Activated CD4-positive, alpha-beta T cell treated with anti-CD3 and anti-CD28 coated beads, Interleukin-2, amount 10 ng/mL, durations not matched to agents 7 days and 5 days (primary cell): ENCODE measurements at regions not wholly inside any gene's neighbourhood (a gene's known extent, or its start where the extent isn't known, plus 50 kb on each side); places are given as distances from the start of the nearest gene placed in this dataset.
"Not testable (repeated sequence)": the region's sequence is repeated elsewhere in the genome, so short reads cannot be mapped to it uniquely, and the experiment has no call there.

Experiments
- CTCF ChIA-PET: fragments of 350-600 bp; sonication (Branson Sonifier 250); formaldehyde crosslinking; loops from one replicate; lab custom pipeline; 2021; ENCODE audit warnings: antibody characterized with exemption; lab: Charles Lee
- POLR2A ChIA-PET: fragments of 350-600 bp; sonication (Branson Sonifier 250); formaldehyde crosslinking; loops from one replicate; lab custom pipeline; 2021; ENCODE audit warnings: antibody characterized with exemption; lab: Charles Lee
- DNase-seq: peaks from one replicate; pipeline ENCODE4 v3.0.0-alpha.2; 2020
- H3K27ac Mint-ChIP-seq: one replicate; pipeline ENCODE4 v1.8.0; 2021; ENCODE audit warnings: mild to moderate bottlenecking, moderate library complexity, mixed read lengths
- H3K27me3 Mint-ChIP-seq: one replicate; pipeline ENCODE4 v1.8.0; 2021; ENCODE audit warnings: mixed read lengths
- H3K36me3 Mint-ChIP-seq: one replicate; pipeline ENCODE4 v1.8.0; 2021; ENCODE audit warnings: low read depth, mixed read lengths
- H3K4me1 Mint-ChIP-seq: one replicate; pipeline ENCODE4 v1.8.0; 2021; ENCODE audit warnings: mixed read lengths
- H3K4me3 Mint-ChIP-seq: one replicate; pipeline ENCODE4 v1.8.0; 2021; ENCODE audit warnings: mild to moderate bottlenecking, moderate library complexity, mixed read lengths
- H3K9me3 Mint-ChIP-seq: one replicate; pipeline ENCODE4 v1.8.0; 2021; ENCODE audit warnings: mixed read lengths

DNA sequence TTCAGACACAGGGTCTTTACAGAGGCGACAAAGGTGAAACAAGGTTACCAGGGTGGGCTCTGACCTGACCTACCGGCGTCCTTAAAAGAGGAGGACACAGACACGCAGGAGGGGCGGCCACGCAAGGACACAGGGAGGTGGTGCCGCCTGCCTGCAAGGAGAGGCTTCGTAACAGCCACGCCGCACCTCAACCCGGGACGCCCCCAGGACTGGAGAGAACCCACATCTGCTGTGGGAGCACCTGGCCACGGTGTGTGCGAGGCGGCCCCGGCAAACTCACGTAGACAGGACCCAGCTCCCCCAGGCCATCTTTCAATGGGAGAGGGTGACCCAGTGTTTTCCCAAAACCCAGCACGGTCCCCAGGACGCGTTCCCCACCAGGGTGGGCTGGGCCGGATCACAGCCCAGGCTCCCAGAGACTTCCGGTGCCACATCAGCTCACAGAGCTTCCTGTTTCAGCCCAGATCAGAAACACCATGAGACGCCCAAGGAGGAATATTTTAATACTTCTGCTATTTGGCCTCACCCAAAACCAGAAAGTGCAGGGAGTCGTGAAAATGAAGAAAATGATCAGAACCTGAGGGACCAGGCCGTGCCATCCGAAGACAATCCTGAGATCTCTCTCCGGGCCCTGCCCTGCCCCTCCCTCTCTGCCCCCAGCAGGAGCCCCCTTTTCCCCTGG is 5417.4 kb upstream of the TPTE start:
- H3K27me3 Mint-ChIP-seq, DNase-seq, POLR2A ChIA-PET, H3K36me3 Mint-ChIP-seq, H3K9me3 Mint-ChIP-seq, CTCF ChIA-PET: not testable (repeated sequence)
- peak overlapping the region; percentile 66 for H3K4me3 Mint-ChIP-seq
- peaks cover 11% of the 10 kb centered on the region for H3K4me1 Mint-ChIP-seq
- peak overlapping the region; percentile 89 for H3K27ac Mint-ChIP-seq

DNA sequence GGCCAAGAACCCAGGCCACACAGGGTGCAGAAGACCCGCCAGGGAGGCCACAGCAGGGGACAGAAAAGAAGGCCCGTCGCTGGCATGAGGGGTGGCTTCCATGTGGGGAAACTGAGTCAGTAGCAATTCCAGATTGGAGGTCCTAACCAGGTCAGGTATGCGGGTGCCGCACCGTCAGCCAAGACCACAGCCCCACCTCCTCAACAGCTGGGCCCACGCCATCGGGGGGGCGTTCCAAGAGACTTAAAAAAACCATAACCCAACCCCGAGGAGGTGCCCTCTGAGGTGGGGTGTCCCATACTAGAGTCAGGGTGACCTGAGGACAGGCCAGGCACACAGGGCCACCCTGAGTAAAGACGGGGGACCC is 5416.8 kb upstream of the TPTE start:
- H3K4me3 Mint-ChIP-seq, POLR2A ChIA-PET, H3K27me3 Mint-ChIP-seq, DNase-seq, H3K9me3 Mint-ChIP-seq, H3K36me3 Mint-ChIP-seq, CTCF ChIA-PET, H3K27ac Mint-ChIP-seq: not testable (repeated sequence)
- peaks cover 11% of the 10 kb centered on the region for H3K4me1 Mint-ChIP-seq

DNA sequence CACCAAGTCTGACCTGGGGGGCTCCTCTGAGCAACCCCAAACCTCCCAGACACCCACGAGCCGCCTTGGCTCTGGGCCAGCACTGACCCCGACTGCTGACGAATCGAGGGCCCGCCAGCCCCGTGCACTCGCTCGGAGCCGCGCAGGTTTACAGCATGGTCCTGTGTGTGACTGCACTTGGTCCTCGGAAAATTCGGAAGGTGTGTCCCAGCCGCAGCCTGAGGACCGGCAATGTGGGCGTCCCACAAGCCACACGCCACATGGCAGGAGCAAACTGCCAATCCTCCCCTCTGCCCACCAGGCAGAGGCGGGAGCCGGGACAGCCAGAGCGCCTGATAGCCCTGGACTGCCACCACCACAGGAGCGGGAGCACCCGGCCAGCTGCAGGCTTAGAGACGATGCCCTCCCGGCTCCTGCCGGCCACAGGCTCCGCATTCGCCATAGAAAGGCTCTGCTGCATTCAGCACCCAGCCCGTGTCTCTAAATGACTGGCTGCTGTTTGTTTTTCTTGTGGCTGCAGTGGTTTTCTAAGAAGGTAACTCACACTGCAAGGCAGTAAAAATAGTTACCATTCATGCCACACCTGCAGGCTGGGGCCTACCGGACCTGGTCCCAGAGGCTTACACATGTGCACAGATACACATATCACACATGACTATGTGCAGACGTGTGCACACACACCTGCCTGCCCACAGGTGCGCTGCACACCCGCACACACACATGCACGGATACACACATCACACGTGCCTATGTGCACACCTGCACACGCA is 5415.3 kb upstream of the TPTE start:
- POLR2A ChIA-PET, DNase-seq, H3K4me3 Mint-ChIP-seq: not testable (repeated sequence)

DNA sequence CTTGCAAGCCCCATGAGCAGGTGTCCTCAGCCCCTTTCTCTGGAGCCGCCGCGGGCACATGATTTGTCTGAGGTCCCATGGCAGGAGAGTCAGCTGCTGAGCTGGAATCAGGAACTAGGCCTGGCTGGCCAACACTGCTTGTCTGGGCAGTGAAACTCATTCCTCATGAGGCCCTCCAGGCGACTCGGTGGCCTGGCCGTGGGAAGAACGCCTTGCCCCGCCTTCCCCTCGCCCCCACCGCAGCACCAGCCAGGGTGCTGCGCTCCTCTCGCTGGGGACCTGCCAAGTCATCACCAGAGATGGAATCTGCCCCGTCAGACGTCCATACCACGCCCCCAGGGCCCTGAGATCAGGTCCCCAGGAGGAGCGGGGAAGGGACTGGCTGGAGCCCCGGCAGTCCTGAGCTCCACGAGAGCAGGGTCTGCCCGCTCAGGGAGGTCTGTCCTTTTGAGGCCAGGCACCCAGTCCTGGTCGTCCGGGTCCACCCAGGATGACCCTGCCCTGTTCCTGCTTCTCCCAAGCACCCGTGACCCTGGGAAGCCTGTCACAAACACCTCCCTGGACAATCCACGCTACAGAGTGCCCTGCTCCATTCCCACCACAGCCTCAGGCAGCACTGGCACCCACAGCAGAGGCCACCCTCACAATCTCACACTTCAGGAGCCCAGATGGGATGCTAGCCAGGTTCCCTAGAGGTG is 5414.5 kb upstream of the TPTE start:
- CTCF ChIA-PET, POLR2A ChIA-PET, H3K4me1 Mint-ChIP-seq, DNase-seq, H3K9me3 Mint-ChIP-seq, H3K27me3 Mint-ChIP-seq, H3K36me3 Mint-ChIP-seq, H3K4me3 Mint-ChIP-seq: not testable (repeated sequence)
- peak overlapping the region; percentile 91 for H3K27ac Mint-ChIP-seq

More for the DNA sequence above, 5415.3 kb upstream of the TPTE start:
- H3K9me3 Mint-ChIP-seq, H3K36me3 Mint-ChIP-seq, H3K27ac Mint-ChIP-seq, H3K27me3 Mint-ChIP-seq, CTCF ChIA-PET: not testable (repeated sequence)
- peaks cover 11% of the 10 kb centered on the region for H3K4me1 Mint-ChIP-seq

DNA sequence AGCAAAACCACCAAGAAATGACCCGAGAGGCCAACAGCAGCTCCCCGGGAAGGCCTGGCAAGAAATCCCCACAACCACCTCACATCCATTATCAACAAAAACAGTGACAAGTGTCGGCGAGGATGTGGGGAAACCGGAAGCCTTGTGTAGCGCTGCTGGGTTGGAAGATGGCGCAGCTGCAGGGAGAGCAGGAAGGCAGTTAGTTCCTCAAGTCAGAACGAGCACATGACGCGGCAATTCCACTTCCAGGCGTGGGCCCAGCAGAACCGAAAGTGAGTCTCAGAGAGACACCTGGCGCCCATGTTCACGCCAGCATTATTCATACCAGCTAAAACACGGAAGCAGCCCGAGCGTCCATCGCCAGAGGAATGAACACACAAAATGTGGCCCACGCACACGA is 5413.7 kb upstream of the TPTE start:
- DNase-seq, H3K27me3 Mint-ChIP-seq, H3K27ac Mint-ChIP-seq, CTCF ChIA-PET, H3K4me3 Mint-ChIP-seq, POLR2A ChIA-PET, H3K9me3 Mint-ChIP-seq, H3K36me3 Mint-ChIP-seq, H3K4me1 Mint-ChIP-seq: not testable (repeated sequence)

DNA sequence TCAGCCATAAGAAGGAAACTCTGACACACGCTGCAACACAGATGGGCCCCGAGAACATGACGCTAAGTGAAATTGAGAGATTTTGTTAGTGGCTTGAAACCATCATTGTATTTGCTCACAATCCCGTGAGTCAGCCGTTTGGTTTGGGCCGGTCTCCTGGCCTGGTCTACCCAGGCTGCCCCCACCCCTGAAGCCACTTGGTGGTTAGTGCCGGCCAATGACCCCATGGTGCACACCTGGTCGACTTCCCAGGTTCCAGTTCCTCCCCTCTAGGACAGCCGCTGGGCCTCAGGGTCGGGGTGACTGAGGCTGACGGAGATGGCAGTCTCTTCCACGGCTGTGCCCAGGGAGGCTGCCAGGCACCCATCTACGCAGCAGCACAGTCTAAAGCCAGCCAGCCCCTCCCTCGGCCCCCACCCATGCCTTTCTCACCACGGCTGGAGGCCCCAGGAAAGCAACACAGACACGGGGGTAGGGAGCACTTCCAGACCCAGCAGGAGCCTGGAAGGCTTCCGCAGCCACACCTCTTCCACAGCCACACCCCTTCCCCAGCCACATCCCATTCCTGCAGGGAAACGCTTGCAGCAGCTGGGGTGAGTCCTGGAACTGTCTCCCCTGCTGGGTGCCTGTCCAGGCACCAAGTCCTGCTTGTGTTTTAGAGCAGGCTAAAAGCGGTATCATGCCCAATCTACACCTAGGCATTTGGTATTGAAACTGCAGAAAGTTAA is 5413.2 kb upstream of the TPTE start:
- H3K4me3 Mint-ChIP-seq, H3K27me3 Mint-ChIP-seq, H3K36me3 Mint-ChIP-seq, POLR2A ChIA-PET, DNase-seq, CTCF ChIA-PET, H3K9me3 Mint-ChIP-seq, H3K4me1 Mint-ChIP-seq, H3K27ac Mint-ChIP-seq: not testable (repeated sequence)

DNA sequence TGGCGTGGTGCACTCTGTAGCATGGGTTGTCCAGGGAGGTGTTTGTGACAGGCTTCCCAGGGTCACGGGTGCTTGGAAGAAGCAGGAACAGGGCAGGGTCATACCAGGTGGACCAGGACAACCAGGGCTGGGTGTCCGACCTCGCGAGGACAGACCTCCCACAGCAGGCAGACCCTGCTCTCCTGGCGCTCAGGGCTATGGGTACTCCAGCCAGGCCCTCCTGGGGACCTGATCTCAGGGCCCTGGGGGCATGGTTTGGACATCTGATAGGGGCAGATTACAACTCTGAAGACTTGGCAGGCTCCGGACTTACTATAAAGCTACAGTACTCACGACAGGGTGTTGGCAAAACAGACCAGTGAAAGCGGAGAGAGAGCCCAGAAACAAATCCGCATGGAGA is 5410.2 kb upstream of the TPTE start:
- CTCF ChIA-PET, H3K27ac Mint-ChIP-seq, H3K4me1 Mint-ChIP-seq, POLR2A ChIA-PET, DNase-seq, H3K27me3 Mint-ChIP-seq, H3K4me3 Mint-ChIP-seq, H3K9me3 Mint-ChIP-seq, H3K36me3 Mint-ChIP-seq: not testable (repeated sequence)

DNA sequence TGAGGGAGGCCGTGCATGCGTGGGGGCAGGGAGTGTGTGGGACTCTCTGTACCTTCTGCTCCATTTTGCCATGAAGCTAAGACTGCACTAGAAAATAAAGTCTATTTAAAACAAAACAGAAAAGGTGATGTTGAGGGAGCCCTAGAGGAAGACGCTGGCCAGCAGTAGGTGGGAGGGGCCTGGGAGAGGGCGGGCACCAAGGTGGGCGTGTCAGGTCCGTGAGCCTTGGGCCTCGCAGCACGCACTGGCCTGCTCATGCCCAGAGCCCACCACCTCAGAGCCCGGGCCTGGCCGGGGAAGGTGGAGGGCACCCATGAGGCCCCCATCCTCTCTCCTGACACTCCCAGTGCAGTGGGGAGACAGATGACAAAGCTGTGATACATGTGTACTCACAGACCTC is 5408.3 kb upstream of the TPTE start:
- H3K36me3 Mint-ChIP-seq, POLR2A ChIA-PET: not testable (repeated sequence)

DNA sequence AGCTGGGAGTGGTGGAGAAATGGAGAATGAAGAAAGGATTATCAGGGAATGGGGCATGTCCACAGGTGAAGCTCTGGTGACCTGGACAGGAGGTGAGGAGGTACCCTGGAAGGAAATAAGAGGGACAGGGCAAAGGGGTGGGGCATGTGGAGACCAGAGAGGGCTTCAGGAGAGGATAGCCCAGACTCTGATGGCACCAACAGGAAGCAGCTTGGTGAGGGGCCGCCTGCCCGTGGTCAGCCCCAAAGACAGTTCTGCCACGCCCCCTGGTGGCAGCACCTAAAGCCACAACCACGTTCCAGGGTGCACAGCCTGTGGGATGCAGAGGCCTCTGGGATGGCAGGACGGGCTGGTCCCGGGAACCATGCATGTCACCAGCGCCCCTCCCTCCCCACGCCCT is 5406.9 kb upstream of the TPTE start:
- DNase-seq, H3K36me3 Mint-ChIP-seq, H3K9me3 Mint-ChIP-seq, H3K4me1 Mint-ChIP-seq, H3K27ac Mint-ChIP-seq, CTCF ChIA-PET, POLR2A ChIA-PET, H3K4me3 Mint-ChIP-seq, H3K27me3 Mint-ChIP-seq: not testable (repeated sequence)

More for the DNA sequence above, 5408.3 kb upstream of the TPTE start:
- H3K9me3 Mint-ChIP-seq, H3K27me3 Mint-ChIP-seq, DNase-seq, H3K4me3 Mint-ChIP-seq, H3K27ac Mint-ChIP-seq, CTCF ChIA-PET, H3K4me1 Mint-ChIP-seq: not testable (repeated sequence)

DNA sequence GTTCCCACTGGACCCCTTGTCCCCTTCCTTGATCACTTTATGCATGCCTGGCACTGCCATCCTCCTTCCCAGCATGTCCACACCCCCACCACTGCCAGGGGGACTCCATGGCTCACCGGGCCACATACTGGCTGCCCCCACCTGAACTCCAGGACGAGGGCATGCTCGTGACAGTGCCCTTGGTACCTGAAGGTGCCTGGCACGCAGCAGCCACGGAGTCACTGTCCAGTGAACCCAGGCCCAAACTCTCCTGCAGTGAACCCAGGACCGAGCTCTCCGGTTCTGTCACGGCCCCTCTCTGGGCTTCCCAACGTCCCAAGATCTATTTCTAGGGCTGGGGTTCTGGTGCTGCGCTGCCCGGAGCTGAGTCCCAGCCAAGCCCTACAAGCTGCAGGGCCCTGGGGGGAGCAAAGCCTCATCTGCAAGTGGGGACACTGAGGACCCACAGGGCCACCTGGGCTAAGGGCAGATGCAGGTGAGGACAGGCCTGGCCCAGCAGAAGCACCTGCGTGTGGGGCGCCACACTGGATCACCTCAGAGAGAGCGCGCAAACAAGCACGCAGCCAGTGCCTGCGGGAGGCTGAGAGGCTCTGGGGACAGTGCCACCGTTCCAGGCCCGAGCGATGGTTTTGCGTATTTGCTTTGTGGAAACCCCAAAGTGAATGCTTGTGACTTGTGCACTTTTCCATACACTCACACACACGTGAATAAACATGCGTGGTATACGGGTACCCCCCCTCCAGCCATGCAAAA is 5406.3 kb upstream of the TPTE start:
- not testable (repeated sequence) for DNase-seq

DNA sequence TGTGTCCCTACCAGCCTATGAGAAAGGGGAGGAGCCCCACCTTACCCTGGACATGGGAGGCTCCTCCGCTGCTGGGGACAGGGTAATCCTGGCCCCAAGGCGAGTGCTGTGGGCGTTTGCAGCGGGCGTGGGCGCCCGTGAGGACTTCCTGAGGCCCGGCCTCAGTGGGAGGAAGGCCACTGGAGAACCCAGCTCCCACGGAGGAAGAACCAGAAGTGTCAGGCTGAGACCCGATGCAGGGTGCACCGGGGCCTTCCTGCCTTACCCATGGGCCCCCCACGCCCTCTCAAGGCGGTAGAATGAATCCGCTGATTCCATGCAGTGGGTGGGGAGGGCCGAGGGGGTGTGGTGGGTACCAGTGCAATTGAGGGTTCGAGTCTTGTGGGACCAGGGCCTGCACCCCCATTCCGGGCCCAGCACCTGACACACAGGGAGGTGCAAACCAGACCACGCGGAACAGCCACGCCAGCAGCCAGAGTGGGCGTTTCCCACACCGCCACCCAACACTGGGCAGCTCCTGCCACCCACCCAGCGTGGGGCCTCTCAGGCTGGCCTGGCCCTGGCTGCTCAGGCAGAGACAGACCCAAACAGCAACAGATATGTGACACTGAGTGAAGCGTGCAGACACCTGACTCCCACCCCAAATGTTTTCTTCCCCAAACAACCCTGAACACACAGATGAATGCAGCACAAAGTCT is 5405.6 kb upstream of the TPTE start:
- DNase-seq, H3K4me3 Mint-ChIP-seq, CTCF ChIA-PET, H3K27me3 Mint-ChIP-seq, POLR2A ChIA-PET, H3K4me1 Mint-ChIP-seq, H3K27ac Mint-ChIP-seq, H3K36me3 Mint-ChIP-seq, H3K9me3 Mint-ChIP-seq: not testable (repeated sequence)

More for the DNA sequence above, 5406.3 kb upstream of the TPTE start:
- H3K27ac Mint-ChIP-seq, H3K4me1 Mint-ChIP-seq, CTCF ChIA-PET, H3K9me3 Mint-ChIP-seq, H3K36me3 Mint-ChIP-seq, POLR2A ChIA-PET, H3K4me3 Mint-ChIP-seq, H3K27me3 Mint-ChIP-seq: not testable (repeated sequence)
